ENCODE measurements at regions not wholly inside any gene's neighbourhood (a gene's known extent, or its start where the extent isn't known, plus 50 kb on each side); places are given as distances from the start of the nearest gene placed in this dataset.
"Not testable (repeated sequence)": the region's sequence is repeated elsewhere in the genome, so short reads cannot be mapped to it uniquely, and the experiment has no call there.

GRCh38 chr6:14876778-14877613 lies 368.9 kb upstream of the JARID2 start:
- DNase-seq (ENCODE audit: low read depth), result peak; percentile 90

GRCh38 chr6:14877758-14878157 lies 368.1 kb upstream of the JARID2 start:
- no peak for DNase-seq (ENCODE audit: low read depth)

- no peak for DNase-seq (ENCODE audit: low read depth)
These were observed 365.8 kb upstream of the JARID2 start for GRCh38 chr6:14880052-14880451.

- peak; percentile 9 for DNase-seq (ENCODE audit: low read depth)
These were observed 365.2 kb upstream of the JARID2 start for GRCh38 chr6:14880677-14881076.

GRCh38 chr6:14881398-14881797 lies 364.5 kb upstream of the JARID2 start:
- peak; percentile 86 for DNase-seq (ENCODE audit: low read depth)

- no peak for DNase-seq (ENCODE audit: low read depth)
These were observed 363.4 kb upstream of the JARID2 start for GRCh38 chr6:14882394-14883026.

GRCh38 chr6:14883921-14884320 lies 361.9 kb upstream of the JARID2 start:
- DNase-seq (ENCODE audit: low read depth), result peak; percentile 66

- DNase-seq (ENCODE audit: low read depth), result peak; percentile 33
These were observed 360.4 kb upstream of the JARID2 start for GRCh38 chr6:14885498-14885897.

GRCh38 chr6:14887181-14887580 lies 358.7 kb upstream of the JARID2 start:
- no peak for DNase-seq (ENCODE audit: low read depth)

- DNase-seq (ENCODE audit: low read depth), result no peak
These were observed 357.8 kb upstream of the JARID2 start for GRCh38 chr6:14887986-14888574.

GRCh38 chr6:14888575-14889000 lies 357.3 kb upstream of the JARID2 start:
- DNase-seq (ENCODE audit: low read depth), result no peak

- peak; percentile 44 for DNase-seq (ENCODE audit: low read depth)
These were observed 356.7 kb upstream of the JARID2 start for GRCh38 chr6:14889188-14889587.

GRCh38 chr6:14889611-14890593 lies 356.0 kb upstream of the JARID2 start:
- DNase-seq (ENCODE audit: low read depth), result no peak

GRCh38 chr6:14891820-14892375 lies 354.0 kb upstream of the JARID2 start:
- not testable (repeated sequence) for DNase-seq (ENCODE audit: low read depth)

GRCh38 chr6:14894105-14894504 lies 351.8 kb upstream of the JARID2 start:
- no peak for DNase-seq (ENCODE audit: low read depth)

GRCh38 chr6:14896475-14896874 lies 349.4 kb upstream of the JARID2 start:
- DNase-seq (ENCODE audit: low read depth), result no peak

- no peak for DNase-seq (ENCODE audit: low read depth)
These were observed 348.0 kb upstream of the JARID2 start for GRCh38 chr6:14897831-14898230.

- DNase-seq (ENCODE audit: low read depth), result not testable (repeated sequence)
These were observed 346.4 kb upstream of the JARID2 start for GRCh38 chr6:14899441-14899840.

GRCh38 chr6:14900919-14901318 lies 344.9 kb upstream of the JARID2 start:
- DNase-seq (ENCODE audit: low read depth), result no peak

GRCh38 chr6:14903176-14904038 lies 342.5 kb upstream of the JARID2 start:
- no peak for DNase-seq (ENCODE audit: low read depth)

- DNase-seq (ENCODE audit: low read depth), result no peak
These were observed 340.7 kb upstream of the JARID2 start for GRCh38 chr6:14905201-14905600.

Measured in EH (cell line).